HFF-Myc (cell line): ENCODE measurements at regions not wholly inside any gene's neighbourhood (a gene's known extent, or its start where the extent isn't known, plus 50 kb on each side); places are given as distances from the start of the nearest gene placed in this dataset.
"Not testable (repeated sequence)": the region's sequence is repeated elsewhere in the genome, so short reads cannot be mapped to it uniquely, and the experiment has no call there.

Source experiments
- DNase-seq: peaks from one replicate; pipeline ENCODE4 v3.0.0-alpha.2; 2011; ENCODE audit warnings: low read depth; ENCODE audit errors: extremely low read depth
- H3K4me3 ChIP-seq: replicated peaks from 2 replicates; pipeline ENCODE4 v1.5.1; 2011; ENCODE audit warnings: low read depth, mild to moderate bottlenecking, control low read depth, low read length
- CTCF ChIP-seq: IDR thresholded peaks from 2 replicates; pipeline ENCODE4 v1.5.1; 2012; ENCODE audit warnings: mild to moderate bottlenecking, low read depth, low read length, control low read depth; ENCODE audit errors: missing control alignments

DNA sequence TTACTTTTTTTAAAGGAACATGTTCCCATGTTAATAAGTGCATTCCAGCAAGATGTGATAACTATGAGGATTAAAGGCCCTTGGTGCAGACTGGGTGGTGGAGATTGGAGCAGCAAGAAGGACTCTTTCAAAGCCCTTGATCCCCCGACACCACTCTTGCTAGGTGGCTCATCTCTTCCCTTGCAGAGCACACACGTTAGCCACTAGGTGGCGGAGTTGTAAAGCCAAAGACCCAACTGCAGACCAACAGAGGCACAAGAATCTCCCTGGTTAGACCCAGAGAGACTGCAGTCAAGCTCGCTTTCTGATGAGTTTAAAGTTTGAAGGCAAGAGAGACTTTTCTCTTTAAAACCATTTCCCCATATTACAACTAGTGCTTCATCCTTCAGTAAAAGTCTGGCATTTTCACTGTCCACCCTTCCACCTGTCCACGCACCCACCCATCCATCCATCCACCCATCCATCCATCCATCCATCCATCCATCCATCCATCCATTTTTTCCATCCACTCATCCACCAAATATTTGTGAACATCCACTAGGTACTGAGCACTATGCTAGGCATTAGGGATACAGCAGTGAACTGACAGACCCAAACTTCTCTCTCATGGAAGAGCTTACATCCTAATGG is 226.9 kb downstream of the MSX2 start:
- peak; percentile 85 for TF ChIP-seq CTCF
- DNase-seq: peak; percentile 29
- H3K4me3 ChIP-seq: no peak overlapping the region

DNA sequence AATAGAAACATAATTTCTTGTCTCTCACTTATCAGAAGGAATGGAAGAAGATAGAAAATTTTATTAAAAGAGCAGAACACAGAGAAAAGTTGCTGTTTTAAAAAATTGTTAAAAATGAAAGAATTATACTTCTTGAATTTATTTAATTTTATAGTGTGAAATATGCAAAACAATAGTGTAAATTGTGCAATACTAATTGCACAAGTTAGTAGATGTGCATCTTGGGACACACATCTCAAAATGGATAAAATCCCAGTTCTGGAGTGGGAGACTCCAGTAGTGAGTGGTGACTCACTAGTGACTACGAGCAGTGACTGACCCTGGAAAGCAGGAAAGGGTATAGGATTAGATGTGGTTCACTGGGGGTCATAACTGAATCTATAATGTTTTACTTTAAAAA is 223.2 kb downstream of the MSX2 start:
- no peak for DNase-seq
- no peak overlapping the region for H3K4me3 ChIP-seq
- TF ChIP-seq CTCF: no peak

DNA sequence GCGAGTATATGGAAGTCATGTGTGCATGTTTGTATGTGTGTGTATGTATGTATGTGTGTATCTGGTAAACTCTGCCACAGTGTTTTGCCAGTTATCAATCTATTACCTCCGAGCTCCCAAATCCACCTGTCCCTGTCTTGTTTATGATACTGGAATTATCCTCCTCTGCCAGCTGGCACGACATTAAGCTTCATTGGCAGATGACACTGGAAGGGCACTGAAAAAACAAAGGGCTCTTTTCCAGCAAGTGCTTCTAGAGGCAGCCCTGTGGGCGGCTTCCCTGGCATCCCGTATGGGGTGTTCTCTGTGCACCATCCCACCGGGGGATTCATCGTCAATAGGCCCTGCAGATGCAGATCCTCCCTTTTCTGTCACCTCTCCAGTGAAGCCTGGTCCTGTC is 221.5 kb downstream of the MSX2 start:
- H3K4me3 ChIP-seq: no peak overlapping the region
- no peak for DNase-seq
- no peak for TF ChIP-seq CTCF

DNA sequence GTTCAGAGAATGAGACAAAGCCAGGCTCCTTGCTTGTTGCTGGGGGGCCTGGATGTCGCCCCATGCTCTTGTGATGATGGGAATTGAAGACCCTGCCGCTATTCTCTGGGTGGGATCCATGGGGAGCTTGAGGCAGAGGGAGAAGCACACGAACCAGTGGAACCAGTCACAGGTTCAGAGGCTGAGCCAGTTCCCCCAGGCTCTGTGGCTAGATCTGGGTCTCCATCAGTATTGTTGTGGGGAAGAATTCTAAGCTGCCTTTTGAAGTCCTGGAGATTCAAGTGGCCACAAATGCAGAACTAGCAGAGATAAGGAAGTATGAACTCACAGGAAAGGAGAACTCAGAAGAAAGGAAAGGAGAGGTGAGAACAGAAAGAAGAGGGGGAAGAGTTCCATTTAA is 219.4 kb downstream of the MSX2 start:
- DNase-seq: no peak
- TF ChIP-seq CTCF: no peak
- H3K4me3 ChIP-seq: no peak overlapping the region

DNA sequence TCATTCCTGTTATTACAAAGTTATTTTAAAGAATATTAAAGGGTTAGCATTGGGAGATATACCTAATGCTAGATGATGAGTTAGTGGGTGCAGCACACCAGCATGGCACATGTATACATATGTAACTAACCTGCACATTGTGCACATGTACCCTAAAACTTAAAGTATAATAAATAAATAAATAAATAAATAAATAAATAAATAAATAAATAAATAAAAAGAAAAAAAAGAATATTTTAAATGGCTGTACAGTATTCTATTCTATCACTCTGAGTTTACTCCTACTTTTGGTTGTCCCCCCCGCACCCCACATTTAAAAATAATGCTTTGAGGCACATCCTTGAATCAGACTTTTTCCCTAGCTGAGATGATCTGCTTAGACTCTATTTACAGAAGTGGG is 218.6 kb downstream of the MSX2 start:
- DNase-seq, H3K4me3 ChIP-seq: not testable (repeated sequence)

DNA sequence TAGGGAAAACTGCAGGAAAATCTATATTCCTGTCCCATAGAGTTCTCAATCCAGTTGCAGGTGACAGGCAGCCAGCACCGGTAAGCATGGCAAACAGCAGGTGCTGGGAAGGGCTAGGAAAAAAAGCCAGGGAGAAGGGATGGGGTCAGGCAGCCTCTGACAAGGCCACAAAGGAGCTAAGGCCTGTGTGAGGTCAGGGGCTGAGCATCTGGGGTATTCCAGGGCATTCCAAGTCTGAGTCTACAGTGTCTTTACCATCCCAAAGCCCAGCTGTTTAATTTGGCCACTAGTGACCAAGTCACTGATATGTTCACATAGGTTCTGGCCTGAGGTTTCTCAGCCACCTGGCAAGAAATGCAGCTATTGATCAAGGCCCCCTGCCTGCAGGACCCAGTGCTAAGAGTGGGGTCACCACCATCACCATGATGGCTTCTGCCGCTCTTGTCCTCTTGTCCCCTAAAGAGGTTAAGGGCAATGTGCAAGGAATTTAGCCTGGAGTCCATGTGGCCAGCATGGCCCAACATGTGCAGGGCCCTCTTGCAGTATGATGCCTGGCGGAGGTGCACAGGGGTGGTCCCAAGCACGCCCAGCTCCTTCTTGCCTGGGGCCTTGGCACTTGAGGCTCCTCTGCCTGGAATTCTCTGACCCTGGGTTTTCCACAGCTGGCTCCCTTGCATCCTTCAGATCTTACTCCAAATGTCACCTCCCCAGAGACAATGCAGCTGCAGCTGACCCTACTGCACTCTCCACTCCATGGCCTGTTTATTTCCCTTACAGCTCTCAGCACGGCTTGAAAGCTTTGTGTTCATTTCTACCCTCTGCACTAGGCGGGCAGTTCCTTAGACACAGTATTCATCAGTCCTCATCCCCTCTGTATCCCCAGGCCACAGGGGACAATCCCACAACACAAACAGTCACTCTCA is 213.1 kb downstream of the MSX2 start:
- no peak for TF ChIP-seq CTCF
- H3K4me3 ChIP-seq: no peak overlapping the region
- DNase-seq: no peak

DNA sequence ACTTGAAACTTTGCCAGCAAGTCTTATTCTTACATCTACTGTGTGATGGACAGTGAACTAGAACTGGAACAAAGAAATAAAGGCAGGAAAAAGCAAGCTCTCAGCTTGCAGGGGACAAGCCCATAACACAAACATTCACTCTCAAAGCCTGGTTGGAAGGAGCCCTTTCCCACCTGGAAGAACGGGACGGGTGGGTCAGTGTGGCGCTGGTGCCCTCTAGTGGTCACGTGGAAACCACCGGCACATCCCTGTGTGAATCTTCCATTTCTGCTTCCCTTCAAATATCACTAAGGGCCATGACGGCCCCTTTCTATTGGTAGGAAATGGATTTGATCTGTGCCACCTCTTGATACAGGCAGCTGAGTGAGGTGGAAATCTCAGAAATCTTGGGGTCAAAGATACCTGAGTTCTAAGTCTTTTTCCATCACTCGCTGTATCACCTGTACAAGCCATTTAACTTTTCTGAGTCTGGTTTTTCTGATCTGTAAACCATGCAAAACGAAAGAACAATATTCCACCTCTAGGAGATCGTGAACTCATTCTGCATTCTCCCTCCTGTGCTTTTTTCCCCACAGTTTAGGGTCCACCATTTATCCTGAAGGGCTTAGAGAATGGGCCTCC is 211.6 kb downstream of the MSX2 start:
- H3K4me3 ChIP-seq: no peak overlapping the region
- DNase-seq: peak; percentile 29

GRCh38 chr5:174931033-174931432 is 206.7 kb downstream of the MSX2 start:
- H3K4me3 ChIP-seq, DNase-seq: not testable (repeated sequence)

More for the DNA sequence above, 211.6 kb downstream of the MSX2 start:
- TF ChIP-seq CTCF: peak; percentile 96
